IMR-90 (cell line): ENCODE measurements at regions not wholly inside any gene's neighbourhood (a gene's known extent, or its start where the extent isn't known, plus 50 kb on each side); places are given as distances from the start of the nearest gene placed in this dataset.
A peak's percentile ranks its signal among the peaks of the same experiment; 100 is the strongest.

ENCODE experiments used
- ATAC-seq: fragments of 200-7000 bp; cut with Tn5 transposase; 2 replicates; pipeline ENCODE4 v1.9.1; 2020; ENCODE audit warnings: low read depth, mild to moderate bottlenecking, moderate library complexity
- BruUV-seq: library from RNA; stranded (reverse); fragments of 400-500 nt; replicated peaks from 2 replicates; lab custom pipeline; 2021; lab: Mats Ljungman, UMichigan
- CTCF ChIA-PET: fragments of 300-600 bp; formaldehyde crosslinking; extraction: SDS; loops from one replicate; lab custom pipeline; 2021; ENCODE audit warnings: antibody characterized with exemption; lab: Yijun Ruan, JAX
- POLR2A ChIA-PET: fragments of 300-600 bp; sonication (Branson Sonifier 250); formaldehyde crosslinking; loops from one replicate; lab custom pipeline; 2022; ENCODE audit warnings: antibody characterized with exemption; ENCODE audit not compliant: unreplicated experiment; lab: Charles Lee
- DNase-seq: peaks from one replicate; pipeline ENCODE4 v3.0.0; 2013
- H2AFZ ChIP-seq: replicated peaks from 2 replicates; pipeline ENCODE3; 2013; ENCODE audit warnings: low read length, mild to moderate bottlenecking; ENCODE audit not compliant: poor library complexity
- H2AK5ac ChIP-seq: 2 replicates; pipeline ENCODE4 v1.6.1; 2013; ENCODE audit warnings: low read depth, low read length, inconsistent platforms
- H2AK9ac ChIP-seq: replicated peaks from 2 replicates; pipeline ENCODE3; 2013; ENCODE audit warnings: mild to moderate bottlenecking, low read depth, low read length, moderate library complexity; ENCODE audit not compliant: poor library complexity
- H2BK120ac ChIP-seq: 2 replicates; pipeline ENCODE4 v1.6.1; 2013; ENCODE audit warnings: low read depth, low read length, inconsistent platforms
- H2BK15ac ChIP-seq: 3 replicates; pipeline ENCODE4 v1.6.1; 2013; ENCODE audit warnings: low read depth, low read length, inconsistent platforms
- H2BK20ac ChIP-seq: 2 replicates; pipeline ENCODE4 v1.6.1; 2013; ENCODE audit warnings: low read depth, mild to moderate bottlenecking, inconsistent platforms, low read length, moderate library complexity
- H2BK5ac ChIP-seq: 2 replicates; pipeline ENCODE4 v1.6.1; 2013; ENCODE audit warnings: mild to moderate bottlenecking, low read depth, low read length, inconsistent platforms; ENCODE audit not compliant: poor library complexity, severe bottlenecking
- H3K14ac ChIP-seq: replicated peaks from 2 replicates; pipeline ENCODE4 v1.6.1; 2013; ENCODE audit warnings: low read depth, low read length, inconsistent platforms
- H3K18ac ChIP-seq: 2 replicates; pipeline ENCODE4 v1.6.1; 2013; ENCODE audit warnings: low read depth, low read length, control low read depth
- H3K23ac ChIP-seq: 2 replicates; pipeline ENCODE4 v1.6.1; 2013; ENCODE audit warnings: low read depth, low read length, inconsistent platforms
- H3K27ac ChIP-seq: 2 replicates; pipeline ENCODE4 v1.5.1; 2013; ENCODE audit warnings: mild to moderate bottlenecking, control low read depth, low read length; ENCODE audit not compliant: insufficient read depth
- H3K27me3 ChIP-seq: 2 replicates; pipeline ENCODE4 v1.6.1; 2013; ENCODE audit warnings: low read length; ENCODE audit not compliant: control insufficient read depth, insufficient read depth
- H3K36me3 ChIP-seq: 2 replicates; pipeline ENCODE4 v1.6.1; 2013; ENCODE audit warnings: low read length, mixed read lengths; ENCODE audit not compliant: control insufficient read depth, insufficient read depth
- H3K4ac ChIP-seq: 2 replicates; pipeline ENCODE4 v1.6.1; 2013; ENCODE audit warnings: low read depth, low read length, inconsistent platforms
- H3K4me1 ChIP-seq: 2 replicates; pipeline ENCODE4 v1.6.1; 2013; ENCODE audit warnings: low read length, mixed read lengths; ENCODE audit not compliant: control insufficient read depth, insufficient read depth
- H3K4me2 ChIP-seq: 2 replicates; pipeline ENCODE4 v1.6.1; 2013; ENCODE audit warnings: low read depth, mild to moderate bottlenecking, control low read depth, low read length, moderate library complexity
- H3K4me3 ChIP-seq: 2 replicates; pipeline ENCODE4 v1.5.1; 2013; ENCODE audit warnings: low read depth, mild to moderate bottlenecking, control low read depth, low read length, moderate library complexity; ENCODE audit not compliant: insufficient read depth
- H3K56ac ChIP-seq: 2 replicates; pipeline ENCODE4 v1.6.1; 2013; ENCODE audit warnings: low read length, inconsistent platforms; ENCODE audit not compliant: insufficient read depth; ENCODE audit errors: extremely low read depth
- H3K79me1 ChIP-seq, 2 experiments: 2 replicates each; pipeline ENCODE4 v1.6.1; 2013; ENCODE audit warnings: low read length in 2 of 2, inconsistent platforms in 1 of 2, low read depth in 1 of 2
- H3K9ac ChIP-seq: 2 replicates; pipeline ENCODE4 v1.6.1; 2013; ENCODE audit warnings: low read depth, low read length, control low read depth
- H3K9me1 ChIP-seq: 2 replicates; pipeline ENCODE4 v1.6.1; 2013; ENCODE audit warnings: low read length, inconsistent platforms; ENCODE audit not compliant: insufficient read depth
- H3K9me3 ChIP-seq: 2 replicates; pipeline ENCODE4 v1.6.1; 2013; ENCODE audit warnings: low read length; ENCODE audit not compliant: control insufficient read depth, insufficient read depth
- H4K20me1 ChIP-seq: 2 replicates; pipeline ENCODE4 v1.6.1; 2013; ENCODE audit warnings: low read length, inconsistent platforms; ENCODE audit not compliant: insufficient read depth
- H4K5ac ChIP-seq: 2 replicates; pipeline ENCODE4 v1.6.1; 2013; ENCODE audit warnings: mild to moderate bottlenecking, low read depth, low read length, control low read depth
- H4K8ac ChIP-seq, 2 experiments: 2 replicates each; pipeline ENCODE4 v1.6.1; 2013; ENCODE audit warnings: low read depth in 2 of 2, low read length in 2 of 2, control low read depth in 1 of 2, inconsistent platforms in 1 of 2
- H4K91ac ChIP-seq: 2 replicates; pipeline ENCODE4 v1.6.1; 2013; ENCODE audit warnings: low read depth, low read length, inconsistent platforms; ENCODE audit not compliant: insufficient read depth
- BHLHE40 ChIP-seq: fragments of 150-350 bp; IDR thresholded peaks from 2 replicates; pipeline ENCODE4 v1.6.1; 2016; ENCODE audit warnings: mild to moderate bottlenecking, low read depth, low read length
- CEBPB ChIP-seq: IDR thresholded peaks from 2 replicates; pipeline ENCODE4 v1.6.1; 2012; ENCODE audit warnings: low read depth, low read length, improper control_type of control experiment
- CHD1 ChIP-seq: IDR thresholded peaks from 2 replicates; pipeline ENCODE4 v1.6.1; 2012; ENCODE audit warnings: low read depth, low read length, improper control_type of control experiment
- FOS ChIP-seq: fragments of 150-350 bp; IDR thresholded peaks from 2 replicates; pipeline ENCODE4 v1.6.1; 2016; ENCODE audit warnings: low read depth, low read length
- MAFK ChIP-seq: IDR thresholded peaks from 2 replicates; pipeline ENCODE4 v1.6.1; 2012; ENCODE audit warnings: low read depth, low read length, improper control_type of control experiment
- MAZ ChIP-seq: IDR thresholded peaks from 2 replicates; pipeline ENCODE4 v1.6.1; 2012; ENCODE audit warnings: low read depth, mild to moderate bottlenecking, low read length, improper control_type of control experiment, moderate library complexity, borderline replicate concordance
- MXI1 ChIP-seq: IDR thresholded peaks from 2 replicates; pipeline ENCODE4 v1.6.1; 2012; ENCODE audit warnings: low read depth, mild to moderate bottlenecking, low read length, moderate library complexity, borderline replicate concordance
- NFE2L2 ChIP-seq: fragments of 150-350 bp; IDR thresholded peaks from 2 replicates; pipeline ENCODE4 v1.6.1; 2016; ENCODE audit warnings: low read depth, mild to moderate bottlenecking, low read length
- POLR2A ChIP-seq: IDR thresholded peaks from 2 replicates; pipeline ENCODE4 v1.6.1; 2012; ENCODE audit warnings: mild to moderate bottlenecking, low read depth, low read length
- RAD21 ChIP-seq: IDR thresholded peaks from 2 replicates; pipeline ENCODE4 v1.6.1; 2012; ENCODE audit warnings: low read length, improper control_type of control experiment
- RCOR1 ChIP-seq: IDR thresholded peaks from 2 replicates; pipeline ENCODE4 v1.6.1; 2012; ENCODE audit warnings: mild to moderate bottlenecking, low read length, improper control_type of control experiment; ENCODE audit not compliant: insufficient replicate concordance
- RFX5 ChIP-seq: IDR thresholded peaks from 2 replicates; pipeline ENCODE4 v1.8.0; 2012; ENCODE audit warnings: low read depth, mild to moderate bottlenecking, low read length, moderate library complexity
- SMC3 ChIP-seq: fragments of 150-350 bp; IDR thresholded peaks from 2 replicates; pipeline ENCODE4 v1.6.1; 2016; ENCODE audit warnings: low read depth, mild to moderate bottlenecking, antibody characterized with exemption, low read length, moderate library complexity
- USF2 ChIP-seq: fragments of 150-350 bp; IDR thresholded peaks from 2 replicates; pipeline ENCODE4 v1.6.1; 2017; ENCODE audit warnings: mild to moderate bottlenecking, antibody characterized with exemption, low read length, low read depth
- WGBS, 2 experiments: methylation state at CpG; one replicate each; pipeline versions ENCODE4 v1.1.5 to v1.1.7; 2013; ENCODE audit warnings: missing lambda C conversion rate in 2 of 2; ENCODE audit not compliant: insufficient read length in 1 of 2; ENCODE audit errors: extremely low coverage in 2 of 2; 5-methylcytosine and 5-hydroxymethylcytosine counted together
- dilution Hi-C: fragments of 300-500 bp; cut with HindIII; formaldehyde crosslinking; loops from one replicate; pipeline ENCODE4 v1.14.3; 2018; ENCODE audit warnings: low sequenced_read_pairs; ENCODE audit not compliant: unreplicated experiment
- in situ Hi-C: fragments of 300-500 bp; cut with MboI; formaldehyde crosslinking; loops from 3 replicates; pipeline ENCODE4 v1.14.3; 2019; ENCODE audit warnings: low sequenced_read_pairs, inconsistent platforms, mixed read lengths
- intact Hi-C: fragments of 100-400 bp; cut with micrococcal nuclease; formaldehyde crosslinking; loops from 2 replicates; pipeline ENCODE4 v1.10.0; 2022
- TF ChIP-seq, protein P1 (sequence below): conservative IDR thresholded peaks from 2 replicates; pipeline ENCODE4 v1.5.1; 2012; ENCODE audit warnings: mild to moderate bottlenecking, low read depth, low read length, improper control_type of control experiment
- TF ChIP-seq, protein P2 (sequence below): fragments of 150-350 bp; IDR thresholded peaks from 2 replicates; pipeline ENCODE4 v1.6.1; 2016; ENCODE audit warnings: low read depth, mild to moderate bottlenecking, low read length, moderate library complexity, borderline replicate concordance

GRCh38 chr16:49932946-49933345 lies 77.0 kb upstream of the ZNF423 start:
- Histone ChIP-seq H2AFZ (no peak overlapping the region), H3K56ac (no peak overlapping the region), H2AK9ac (no peak overlapping the region), H3K9me3 (no peaks in the 10 kb centered on the region), H3K79me1 (no peaks in the 10 kb centered on the region), H4K20me1 (no peaks in the 10 kb centered on the region), H2BK5ac (no peak overlapping the region), H2BK20ac (no peak overlapping the region), H3K4ac (no peak overlapping the region), H4K8ac (no peak overlapping the region), H3K27me3 (peaks cover 5% of the 10 kb centered on the region), H3K4me3 (no peak overlapping the region), H3K27ac (no peak overlapping the region), H3K23ac (no peak overlapping the region), H3K14ac (no peak overlapping the region), H3K9me1 (no peaks in the 10 kb centered on the region), H3K18ac (no peak overlapping the region), H4K91ac (no peak overlapping the region), H2BK120ac (no peak overlapping the region), H4K5ac (no peak overlapping the region), H3K4me1 (no peaks in the 10 kb centered on the region), H3K36me3 (no peaks in the 10 kb centered on the region), H3K9ac (no peak overlapping the region), H3K4me2 (peak overlapping the region; percentile 10; the same call in 1 of the 2 replicates), H2AK5ac (no peak overlapping the region), H2BK15ac (no peak overlapping the region)
- TF ChIP-seq SMC3 (no peak), RFX5 (no peak), MXI1 (no peak), RCOR1 (no peak), CEBPB (no peak), MAFK (no peak), MAZ (no peak), NFE2L2 (no peak), FOS (no peak), POLR2A (no peak), USF2 (no peak), RAD21 (no peak), BHLHE40 (no peak), CHD1 (no peak)
- TF ChIP-seq, protein P1, sequence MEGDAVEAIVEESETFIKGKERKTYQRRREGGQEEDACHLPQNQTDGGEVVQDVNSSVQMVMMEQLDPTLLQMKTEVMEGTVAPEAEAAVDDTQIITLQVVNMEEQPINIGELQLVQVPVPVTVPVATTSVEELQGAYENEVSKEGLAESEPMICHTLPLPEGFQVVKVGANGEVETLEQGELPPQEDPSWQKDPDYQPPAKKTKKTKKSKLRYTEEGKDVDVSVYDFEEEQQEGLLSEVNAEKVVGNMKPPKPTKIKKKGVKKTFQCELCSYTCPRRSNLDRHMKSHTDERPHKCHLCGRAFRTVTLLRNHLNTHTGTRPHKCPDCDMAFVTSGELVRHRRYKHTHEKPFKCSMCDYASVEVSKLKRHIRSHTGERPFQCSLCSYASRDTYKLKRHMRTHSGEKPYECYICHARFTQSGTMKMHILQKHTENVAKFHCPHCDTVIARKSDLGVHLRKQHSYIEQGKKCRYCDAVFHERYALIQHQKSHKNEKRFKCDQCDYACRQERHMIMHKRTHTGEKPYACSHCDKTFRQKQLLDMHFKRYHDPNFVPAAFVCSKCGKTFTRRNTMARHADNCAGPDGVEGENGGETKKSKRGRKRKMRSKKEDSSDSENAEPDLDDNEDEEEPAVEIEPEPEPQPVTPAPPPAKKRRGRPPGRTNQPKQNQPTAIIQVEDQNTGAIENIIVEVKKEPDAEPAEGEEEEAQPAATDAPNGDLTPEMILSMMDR: no peak
- TF ChIP-seq, protein P2, sequence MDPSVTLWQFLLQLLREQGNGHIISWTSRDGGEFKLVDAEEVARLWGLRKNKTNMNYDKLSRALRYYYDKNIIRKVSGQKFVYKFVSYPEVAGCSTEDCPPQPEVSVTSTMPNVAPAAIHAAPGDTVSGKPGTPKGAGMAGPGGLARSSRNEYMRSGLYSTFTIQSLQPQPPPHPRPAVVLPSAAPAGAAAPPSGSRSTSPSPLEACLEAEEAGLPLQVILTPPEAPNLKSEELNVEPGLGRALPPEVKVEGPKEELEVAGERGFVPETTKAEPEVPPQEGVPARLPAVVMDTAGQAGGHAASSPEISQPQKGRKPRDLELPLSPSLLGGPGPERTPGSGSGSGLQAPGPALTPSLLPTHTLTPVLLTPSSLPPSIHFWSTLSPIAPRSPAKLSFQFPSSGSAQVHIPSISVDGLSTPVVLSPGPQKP: no peak
- in situ Hi-C loops: no loop called here
- DNase-seq: peak; percentile 11
- CTCF ChIA-PET: no interaction called here
- POLR2A ChIA-PET: interaction anchor here (0.6 kb wide), 1 partner anchor 1274 kb away, joined by 3 read pairs; no protein-coding TSS in a partner anchor
- ATAC-seq: peak; percentile 21; the same call in 1 of the 2 replicates
- intact Hi-C loops: no loop called here
- WGBS, 2 experiments: no CpG with 5 or more reads among the region's 4 CpGs
- BruUV-seq: no TSS peak
- dilution Hi-C loops: no loop called here
